Immature natural killer cell (primary cell): ENCODE measurements at regions not wholly inside any gene's neighbourhood (a gene's known extent, or its start where the extent isn't known, plus 50 kb on each side); places are given as distances from the start of the nearest gene placed in this dataset.
A peak's percentile ranks its signal among the peaks of the same experiment; 100 is the strongest.

Experiments used
- DNase-seq, 3 donors: peaks; one replicate each; pipeline ENCODE4 v3.0.0; 2022; ENCODE audit warnings: mixed read lengths in 1 of 3
- H3K27ac Mint-ChIP-seq, 6 donors: one replicate each; pipeline ENCODE4 v1.8.0; 2020; ENCODE audit warnings: mixed read lengths in 6 of 6, mild to moderate bottlenecking in 5 of 6, inconsistent platforms in 4 of 6, moderate library complexity in 3 of 6
- H3K27me3 Mint-ChIP-seq, 3 donors: one replicate each; pipeline ENCODE4 v1.8.0; 2020 to 2021; ENCODE audit warnings: low read depth in 3 of 3, mild to moderate bottlenecking in 3 of 3, mixed read lengths in 3 of 3, moderate library complexity in 3 of 3, inconsistent platforms in 1 of 3
- H3K36me3 Mint-ChIP-seq, 3 donors: one replicate each; pipeline ENCODE4 v1.8.0; 2020; ENCODE audit warnings: mixed read lengths in 3 of 3, inconsistent platforms in 2 of 3, mild to moderate bottlenecking in 2 of 3
- H3K4me1 Mint-ChIP-seq, 2 donors: one replicate each; pipeline ENCODE4 v1.8.0; 2020; ENCODE audit warnings: inconsistent platforms in 2 of 2, mild to moderate bottlenecking in 2 of 2, mixed read lengths in 2 of 2, moderate library complexity in 1 of 2
- H3K4me3 Mint-ChIP-seq, 5 donors: one replicate each; pipeline ENCODE4 v1.8.0; 2020; ENCODE audit warnings: mild to moderate bottlenecking in 5 of 5, mixed read lengths in 5 of 5, inconsistent platforms in 3 of 5, moderate library complexity in 3 of 5
- H3K9me3 Mint-ChIP-seq, 6 donors: one replicate each; pipeline ENCODE4 v1.8.0; 2020; ENCODE audit warnings: mild to moderate bottlenecking in 6 of 6, mixed read lengths in 6 of 6, inconsistent platforms in 4 of 6, moderate library complexity in 3 of 6

DNA sequence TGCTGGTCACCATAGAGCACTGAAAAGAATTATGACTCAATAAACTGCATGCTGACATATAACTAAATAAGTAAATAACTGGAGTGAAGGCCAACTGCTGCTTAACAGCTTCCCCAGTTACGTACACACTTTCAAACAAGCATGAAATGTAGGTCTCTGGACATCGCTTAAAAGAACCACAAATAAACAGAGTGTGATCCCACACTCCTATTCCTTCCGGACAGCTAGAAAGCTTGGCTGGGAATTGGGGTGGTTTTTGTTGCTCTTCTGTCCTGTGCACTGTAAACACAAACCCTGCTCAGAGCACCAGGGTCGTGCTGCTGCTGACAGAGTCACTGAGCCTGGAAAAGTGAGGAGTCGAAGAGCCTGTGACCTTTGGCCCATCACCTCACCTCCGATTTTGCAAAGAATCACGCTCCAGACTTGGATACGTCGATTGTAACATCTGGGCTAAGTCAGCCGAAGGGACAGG, 162.7 kb upstream of the NT5C1B start:
- no peak overlapping the region for H3K4me3 Mint-ChIP-seq
- peaks cover 0 to 2% (median 0%) of the 10 kb centered on the region in 6 donors for H3K9me3 Mint-ChIP-seq
- H3K4me1 Mint-ChIP-seq = no peaks in the 10 kb centered on the region

DNA sequence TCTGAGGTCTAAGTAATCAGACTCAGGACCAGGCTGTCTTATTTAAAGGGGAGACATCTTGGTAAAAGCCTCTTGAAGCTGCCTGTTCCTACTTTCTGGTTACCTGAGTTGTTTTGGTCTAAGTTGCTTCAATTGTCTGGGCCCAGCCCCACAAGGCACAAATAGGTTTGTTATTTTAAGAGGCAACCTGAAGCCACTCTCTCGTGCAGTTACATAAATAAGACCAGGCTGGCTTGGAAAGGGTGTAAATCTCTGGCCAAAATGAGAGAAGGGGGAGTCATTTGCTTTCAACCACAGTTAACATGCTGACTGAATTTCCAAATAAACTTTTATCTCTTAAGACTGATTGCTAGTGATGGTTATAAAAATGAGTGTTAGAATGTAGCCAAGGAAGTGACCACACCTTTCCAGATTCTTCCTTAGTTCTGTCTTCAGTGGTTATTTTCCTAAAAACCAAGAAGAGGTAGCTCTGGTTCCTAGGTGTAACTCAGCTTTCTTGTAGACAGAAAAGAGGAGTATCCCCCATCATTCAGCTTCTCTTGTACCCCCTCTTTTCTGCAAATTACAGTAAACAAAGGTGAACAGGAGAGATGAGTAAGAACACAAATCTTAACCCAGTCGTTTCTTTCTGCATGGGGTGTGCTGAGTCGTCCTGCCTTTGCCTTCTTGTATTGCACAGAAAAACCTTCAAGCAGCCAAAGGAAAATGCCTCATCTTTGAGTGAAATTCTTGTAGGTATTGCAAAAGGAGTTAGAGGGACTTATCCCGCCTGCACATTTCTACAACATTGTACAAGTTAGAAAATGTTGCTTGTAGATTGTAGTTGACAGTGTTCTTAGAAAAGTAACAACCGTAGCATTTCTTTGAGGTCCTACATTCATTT, 161.5 kb upstream of the NT5C1B start:
- H3K27me3 Mint-ChIP-seq = peaks cover 0 to 2% (median 2%) of the 10 kb centered on the region in 3 donors
- no peak overlapping the region for H3K27ac Mint-ChIP-seq
- H3K4me3 Mint-ChIP-seq = no peak overlapping the region
- no peaks in the 10 kb centered on the region for H3K4me1 Mint-ChIP-seq
- no peak for DNase-seq
- no peaks in the 10 kb centered on the region for H3K36me3 Mint-ChIP-seq
- H3K9me3 Mint-ChIP-seq = peaks cover 0 to 2% (median 0%) of the 10 kb centered on the region in 6 donors

More for the DNA sequence above, 162.7 kb upstream of the NT5C1B start:
- Mint-ChIP-seq H3K27ac (no peak overlapping the region), H3K27me3 (peaks cover 0 to 2% (median 2%) of the 10 kb centered on the region in 3 donors), H3K36me3 (no peaks in the 10 kb centered on the region)
- DNase-seq = no peak

DNA sequence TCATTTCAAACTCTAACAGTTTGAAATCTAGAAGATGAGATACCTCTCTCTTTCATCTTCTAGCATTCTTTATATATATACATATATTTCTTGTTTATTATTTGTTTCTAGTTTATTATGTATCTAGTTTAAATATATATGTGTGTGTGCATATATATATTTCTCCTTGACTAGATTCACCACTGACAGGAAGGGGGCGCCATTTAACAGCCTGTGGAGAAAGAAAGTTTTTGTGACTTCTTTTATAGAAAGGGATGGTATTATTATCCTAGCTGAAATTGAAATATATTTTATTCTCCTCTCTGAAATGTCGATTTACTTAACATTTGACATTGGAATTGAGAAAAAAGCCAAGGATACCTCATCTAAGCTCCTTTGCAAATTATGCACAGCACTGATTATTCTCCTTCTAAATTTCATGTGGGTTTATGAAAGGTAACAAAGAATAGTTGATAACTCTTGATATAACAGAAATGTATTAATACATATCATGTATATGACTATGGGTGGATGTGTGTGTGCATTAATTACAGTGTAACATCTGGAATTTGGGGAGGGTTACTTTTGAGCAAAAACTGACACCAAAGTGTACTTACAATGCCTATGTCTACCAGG, 160.7 kb upstream of the NT5C1B start:
- Mint-ChIP-seq H3K4me3 (no peak overlapping the region), H3K36me3 (no peaks in the 10 kb centered on the region), H3K4me1 (no peaks in the 10 kb centered on the region), H3K27me3 (peaks cover 0 to 2% (median 2%) of the 10 kb centered on the region in 3 donors), H3K9me3 (peaks cover 0 to 2% (median 0%) of the 10 kb centered on the region in 6 donors), H3K27ac (no peak overlapping the region)
- DNase-seq = peak in 1 of 3 donors; percentile 1

DNA sequence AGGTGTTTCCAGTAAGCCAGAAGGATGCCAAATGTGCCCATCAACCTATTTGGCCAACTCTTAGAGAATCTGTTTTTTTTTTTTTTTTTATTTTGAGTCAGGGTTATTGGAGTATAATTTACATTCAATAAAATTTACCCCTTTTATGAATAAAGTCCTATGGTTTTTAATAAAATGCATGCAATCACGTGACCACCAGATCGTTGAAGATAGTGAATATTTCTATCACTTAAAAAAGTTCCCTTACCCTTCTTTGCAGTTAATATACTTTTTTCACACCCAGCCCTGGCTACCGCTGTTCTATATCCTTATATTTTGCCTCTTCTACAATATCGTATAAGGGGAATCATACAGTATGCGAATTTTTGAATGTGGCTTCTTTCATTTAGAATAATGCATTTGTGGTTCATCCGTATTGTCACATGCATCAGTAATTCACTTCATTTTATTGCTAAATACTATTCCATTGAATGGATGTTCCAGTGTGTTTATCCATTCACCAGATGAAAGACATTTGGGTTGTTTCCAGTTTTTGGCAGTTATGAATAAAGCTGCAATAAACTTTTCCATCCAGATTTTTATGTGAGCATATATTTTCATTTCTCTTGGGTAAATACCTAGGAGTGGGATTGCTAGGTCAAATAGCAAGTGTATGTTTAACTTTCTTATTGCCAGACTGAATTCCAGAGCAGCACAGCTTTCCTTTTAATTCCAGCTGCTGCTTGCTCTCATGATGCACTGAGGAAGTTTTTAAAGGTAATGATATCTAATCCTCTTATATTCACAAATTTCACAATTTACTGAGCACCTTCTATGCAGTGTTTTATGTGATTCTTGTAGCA, 156.3 kb upstream of the NT5C1B start:
- no peak for DNase-seq
- no peak overlapping the region for H3K4me3 Mint-ChIP-seq
- H3K27me3 Mint-ChIP-seq = peaks cover 0 to 2% (median 1%) of the 10 kb centered on the region in 3 donors
- no peaks in the 10 kb centered on the region for H3K36me3 Mint-ChIP-seq
- H3K27ac Mint-ChIP-seq = no peak overlapping the region
- H3K9me3 Mint-ChIP-seq = peaks cover 0 to 13% (median 3%) of the 10 kb centered on the region in 6 donors
- H3K4me1 Mint-ChIP-seq = no peaks in the 10 kb centered on the region

DNA sequence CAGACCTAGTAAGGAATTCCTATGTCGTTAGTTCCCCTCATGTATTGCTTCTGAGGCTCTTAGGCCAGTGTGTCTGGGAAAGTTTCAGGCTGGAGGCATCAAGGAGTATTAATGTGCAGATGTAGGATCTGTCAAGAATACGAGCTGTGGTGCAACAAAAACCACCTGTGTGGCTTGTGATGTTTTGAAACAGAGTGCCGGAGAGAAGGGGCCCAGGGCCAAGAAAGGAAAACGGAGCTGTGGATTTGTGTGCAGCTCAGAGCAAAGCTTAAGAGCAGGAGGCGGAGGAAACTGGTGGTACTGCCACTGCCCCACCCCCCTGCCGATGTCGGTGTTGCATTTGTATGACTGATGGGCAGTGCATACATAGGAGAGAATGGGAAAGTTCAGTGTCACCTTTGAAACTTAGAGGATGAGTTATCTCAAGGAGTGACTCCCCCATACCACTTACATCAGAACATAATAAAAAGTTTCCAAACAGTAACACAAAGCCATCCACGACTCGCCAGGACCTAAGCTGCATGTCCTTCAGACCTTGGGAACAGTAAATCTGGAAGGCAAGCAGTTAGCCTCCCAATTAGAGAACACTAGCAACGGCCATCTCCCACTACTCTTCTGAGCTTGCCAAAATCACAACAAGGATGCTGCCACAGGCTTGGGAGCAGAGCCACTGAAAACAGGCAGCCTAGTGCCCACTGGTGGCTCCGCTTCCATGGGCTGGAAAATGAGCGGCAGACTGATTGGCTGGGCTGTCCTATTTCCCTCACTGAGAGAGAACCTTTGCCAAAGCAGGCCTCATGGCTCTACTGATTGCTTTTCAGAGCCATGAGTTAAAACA, 152.7 kb upstream of the NT5C1B start:
- Mint-ChIP-seq H3K36me3 (no peaks in the 10 kb centered on the region), H3K27ac (no peak overlapping the region), H3K4me3 (no peak overlapping the region), H3K27me3 (peaks cover 0 to 1% (median 0%) of the 10 kb centered on the region in 3 donors), H3K9me3 (peaks cover 5 to 36% (median 11%) of the 10 kb centered on the region in 6 donors), H3K4me1 (no peaks in the 10 kb centered on the region)
- DNase-seq = no peak

DNA sequence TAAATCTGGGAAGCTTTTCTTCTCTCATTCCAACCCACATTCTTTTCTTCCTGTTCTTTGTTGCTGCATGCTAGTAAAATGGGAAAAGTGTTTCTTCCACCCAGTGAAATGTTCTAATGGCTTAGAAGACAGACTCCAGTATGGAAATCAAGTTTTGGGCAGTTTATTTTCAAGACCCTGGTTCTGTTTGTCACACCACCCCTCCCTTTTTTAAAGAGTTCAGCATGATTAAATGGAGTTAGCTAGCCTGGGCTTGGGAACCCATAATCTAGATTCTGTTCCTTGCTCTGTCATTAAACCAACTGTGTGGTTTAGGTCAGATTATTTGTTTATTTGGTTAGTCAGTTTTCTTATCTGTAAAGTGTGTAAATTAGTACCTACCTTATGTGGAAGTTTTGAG, 151.8 kb upstream of the NT5C1B start:
- peaks cover 0 to 1% (median 0%) of the 10 kb centered on the region in 3 donors for H3K27me3 Mint-ChIP-seq
- H3K27ac Mint-ChIP-seq = no peak overlapping the region
- no peaks in the 10 kb centered on the region for H3K36me3 Mint-ChIP-seq
- H3K4me3 Mint-ChIP-seq = no peak overlapping the region
- no peaks in the 10 kb centered on the region for H3K4me1 Mint-ChIP-seq
- H3K9me3 Mint-ChIP-seq = peaks cover 8 to 44% (median 15%) of the 10 kb centered on the region in 6 donors
- DNase-seq = no peak

DNA sequence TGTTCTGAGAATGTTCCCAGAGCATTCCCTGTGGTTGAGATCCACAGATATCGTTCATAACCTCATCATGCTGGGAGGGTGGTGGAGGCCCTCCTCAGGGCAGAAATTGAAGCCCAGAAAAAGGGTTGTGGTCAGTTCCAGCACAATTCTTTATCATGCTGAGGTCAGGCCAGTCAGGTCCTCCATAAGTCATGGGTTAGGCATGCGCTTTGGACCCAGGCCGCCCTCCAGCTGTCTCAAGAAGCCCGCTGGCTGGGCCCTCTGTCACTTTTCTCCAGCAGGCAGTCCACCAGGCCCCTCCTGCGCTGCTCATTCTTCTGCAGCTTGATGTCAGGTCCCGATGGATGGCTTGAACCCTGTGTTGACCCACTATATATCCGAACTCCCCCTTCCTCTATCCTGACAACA, 151.1 kb upstream of the NT5C1B start:
- no peak for DNase-seq
- Mint-ChIP-seq H3K27ac (no peak overlapping the region), H3K4me3 (no peak overlapping the region), H3K9me3 (peaks cover 8 to 50% (median 20%) of the 10 kb centered on the region in 6 donors), H3K27me3 (peaks cover 0 to 5% (median 0%) of the 10 kb centered on the region in 3 donors), H3K4me1 (no peaks in the 10 kb centered on the region), H3K36me3 (no peaks in the 10 kb centered on the region)

DNA sequence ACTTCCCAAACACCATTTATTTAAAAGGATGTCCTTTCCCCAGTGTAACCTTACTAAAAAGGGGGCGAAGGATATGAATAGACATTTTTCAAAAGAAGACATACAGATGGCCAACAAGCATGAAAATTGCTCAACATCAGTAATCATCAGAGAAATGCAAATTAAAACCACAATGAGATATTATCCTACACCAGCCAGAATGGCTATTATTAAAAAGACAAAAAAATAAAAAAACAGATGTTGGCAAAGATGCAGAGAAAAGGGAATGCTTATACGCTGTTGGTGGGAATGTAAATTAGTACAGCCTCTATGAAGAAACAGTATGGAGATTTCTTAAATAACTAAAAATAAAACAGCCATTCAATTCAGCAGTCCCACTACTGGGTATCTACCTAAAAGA, 142.3 kb upstream of the NT5C1B start:
- Mint-ChIP-seq H3K4me1 (no peaks in the 10 kb centered on the region), H3K27me3 (peaks cover 0 to 10% (median 0%) of the 10 kb centered on the region in 3 donors), H3K9me3 (peaks cover 8 to 52% (median 31%) of the 10 kb centered on the region in 6 donors), H3K36me3 (peaks cover 0 to 5% (median 0%) of the 10 kb centered on the region in 3 donors), H3K27ac (no peak overlapping the region), H3K4me3 (no peak overlapping the region)
- DNase-seq = no peak

DNA sequence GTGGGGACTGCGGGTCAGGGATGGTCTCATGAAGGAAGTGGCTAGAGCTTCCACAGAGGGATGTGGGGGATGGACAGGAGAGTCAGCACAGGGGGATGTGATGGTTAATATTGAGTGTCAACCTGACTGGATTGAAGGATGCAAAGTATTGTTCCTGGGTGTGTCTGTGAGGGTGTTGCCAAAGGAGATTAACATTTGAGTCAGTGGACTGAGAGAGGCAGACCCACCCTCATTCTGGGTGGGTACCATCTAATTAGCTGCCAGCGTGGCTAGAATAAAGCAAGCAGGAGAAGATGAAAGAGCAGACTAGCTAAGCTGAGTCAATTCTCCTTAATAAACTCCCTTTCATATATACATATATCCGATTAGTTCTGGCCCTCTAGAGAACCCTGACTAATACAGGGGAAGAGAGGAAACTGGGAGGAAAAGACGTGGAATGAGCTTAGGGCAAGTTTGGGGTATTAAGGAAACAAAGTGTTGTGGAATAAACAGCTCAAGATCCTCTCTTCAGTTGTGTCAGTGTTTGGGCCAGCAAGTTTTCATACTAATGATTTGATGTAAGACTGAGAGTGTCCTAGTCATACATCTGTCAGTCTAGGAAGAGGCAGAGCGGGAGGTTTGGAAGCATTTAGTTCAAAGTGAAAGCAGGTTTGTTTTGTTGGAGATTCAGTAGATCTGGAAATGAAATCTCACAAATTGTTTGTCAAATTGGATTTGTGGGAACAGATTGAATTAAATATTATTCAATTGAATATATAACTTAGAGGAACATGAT, 135.2 kb upstream of the NT5C1B start:
- H3K4me3 Mint-ChIP-seq = no peak overlapping the region
- peaks cover 0 to 3% (median 2%) of the 10 kb centered on the region in 3 donors for H3K27me3 Mint-ChIP-seq
- no peak overlapping the region for H3K27ac Mint-ChIP-seq
- H3K4me1 Mint-ChIP-seq = no peaks in the 10 kb centered on the region
- peaks cover 4 to 24% (median 13%) of the 10 kb centered on the region in 6 donors for H3K9me3 Mint-ChIP-seq
- H3K36me3 Mint-ChIP-seq = peaks cover 0 to 4% (median 0%) of the 10 kb centered on the region in 3 donors
- no peak for DNase-seq

DNA sequence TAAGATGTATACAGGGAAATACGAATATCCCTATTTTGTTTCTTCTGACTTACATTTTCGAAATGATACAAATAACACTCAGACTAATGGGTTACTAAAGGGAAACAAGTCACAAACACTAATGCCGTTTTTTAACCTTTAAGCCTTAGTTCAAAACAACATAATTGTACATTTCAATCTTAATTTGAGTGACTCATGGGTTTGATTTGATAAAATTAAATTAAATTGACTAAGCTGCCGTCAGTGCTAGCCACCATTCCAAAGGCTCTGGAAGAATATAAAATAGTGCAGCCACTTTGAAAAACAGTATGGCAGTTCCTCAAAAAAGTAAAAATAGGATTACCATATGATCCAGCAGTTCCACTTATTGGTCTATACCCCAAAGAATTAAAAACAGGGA, 133.8 kb upstream of the NT5C1B start:
- H3K27me3 Mint-ChIP-seq = peaks cover 0 to 5% (median 0%) of the 10 kb centered on the region in 3 donors
- H3K27ac Mint-ChIP-seq = no peak overlapping the region
- H3K36me3 Mint-ChIP-seq = peaks cover 0 to 4% (median 0%) of the 10 kb centered on the region in 3 donors
- H3K4me3 Mint-ChIP-seq = no peak overlapping the region
- H3K4me1 Mint-ChIP-seq = no peaks in the 10 kb centered on the region
- no peak for DNase-seq
- peaks cover 3 to 24% (median 10%) of the 10 kb centered on the region in 6 donors for H3K9me3 Mint-ChIP-seq

DNA sequence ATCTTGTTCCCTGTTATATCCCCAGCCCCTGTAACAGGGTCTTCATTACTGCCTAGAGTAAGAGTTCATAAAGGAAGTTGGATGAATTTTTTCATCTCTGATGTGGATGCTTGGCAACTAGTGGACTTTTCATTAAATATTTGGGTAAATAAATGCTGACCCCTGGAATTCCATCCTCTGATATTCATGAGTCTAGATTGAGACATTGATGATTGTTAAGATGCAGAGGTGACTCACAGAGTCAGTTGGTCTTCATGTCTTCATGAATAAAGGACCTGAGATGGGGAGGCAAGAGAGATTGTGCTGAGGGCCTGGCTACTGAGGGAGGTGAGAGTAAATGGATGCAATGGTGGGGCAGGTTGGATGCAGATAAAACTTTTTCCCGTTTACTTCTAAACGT, 132.7 kb upstream of the NT5C1B start:
- no peaks in the 10 kb centered on the region for H3K4me1 Mint-ChIP-seq
- no peak overlapping the region for H3K4me3 Mint-ChIP-seq
- peaks cover 0 to 4% (median 0%) of the 10 kb centered on the region in 3 donors for H3K36me3 Mint-ChIP-seq
- H3K27me3 Mint-ChIP-seq = peaks cover 0 to 5% (median 0%) of the 10 kb centered on the region in 3 donors
- H3K9me3 Mint-ChIP-seq = peaks cover 7 to 33% (median 13%) of the 10 kb centered on the region in 6 donors
- DNase-seq = no peak
- H3K27ac Mint-ChIP-seq = no peak overlapping the region
